ENCODE measurements at regions not wholly inside any gene's neighbourhood (a gene's known extent, or its start where the extent isn't known, plus 50 kb on each side); places are given as distances from the start of the nearest gene placed in this dataset.

DNA sequence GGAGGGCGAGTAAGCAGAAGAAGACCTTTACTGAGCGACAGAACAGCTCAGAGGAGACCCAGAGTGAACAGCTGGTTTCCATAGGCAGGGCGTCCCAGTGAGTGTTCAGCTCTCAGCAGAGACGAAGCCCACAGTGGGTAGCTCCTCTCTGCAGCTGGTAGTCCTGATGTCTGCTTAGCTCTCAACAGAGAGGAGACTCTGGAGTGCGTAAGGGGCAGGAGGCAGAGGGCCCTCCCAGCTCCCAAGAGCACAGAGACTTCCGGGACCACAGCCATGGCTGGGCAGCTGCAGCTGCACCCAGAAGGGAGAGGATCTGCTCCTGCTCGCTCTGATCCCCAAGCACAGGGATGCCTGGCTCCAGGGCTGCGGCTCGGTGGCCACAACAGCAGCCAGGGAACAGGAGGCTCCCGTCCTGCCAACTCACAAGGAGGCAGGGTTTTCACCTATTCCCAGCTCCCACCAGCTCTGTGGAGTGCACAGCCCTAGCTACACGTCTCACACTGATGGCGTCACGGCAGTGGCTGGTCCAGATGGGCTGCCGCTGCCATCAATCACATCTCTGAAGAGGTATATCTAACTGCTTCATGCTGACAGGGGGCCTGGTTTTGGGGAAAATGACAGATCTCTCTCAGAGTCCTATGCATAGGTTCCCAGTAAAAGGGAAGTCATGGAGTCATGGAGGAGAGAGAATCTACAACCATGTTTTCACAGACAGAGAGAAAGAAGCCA is 2660.1 kb upstream of the PCDH20 start (continued):
- TF ChIP-seq PITX1 (CRISPR knock-in tag; IDR thresholded peaks at IDR 0.05) (no peak), ZNF546 (CRISPR knock-in tag; conservative IDR thresholded peaks at IDR 0.05) (no peak), ZSCAN30 (CRISPR knock-in tag; IDR thresholded peaks at IDR 0.05) (no peak), ETV6 (CRISPR knock-in tag; conservative IDR thresholded peaks at IDR 0.05) (peak; percentile 66; the same call in 1 of the 2 replicates), CEBPB (IDR thresholded peaks at IDR 0.05; ENCODE audit: borderline replicate concordance, low read depth, low read length) (no peak), ZNF737 (CRISPR knock-in tag; IDR thresholded peaks at IDR 0.05; ENCODE audit: borderline replicate concordance) (no peak), MTF1 (CRISPR knock-in tag; IDR thresholded peaks at IDR 0.05) (no peak), ZNF614 (CRISPR knock-in tag; IDR thresholded peaks at IDR 0.05; ENCODE audit: borderline replicate concordance) (no peak), HDAC1 (CRISPR knock-in tag; IDR thresholded peaks at IDR 0.05) (peak; percentile 89), CBX5 (CRISPR knock-in tag; IDR thresholded peaks at IDR 0.05; ENCODE audit: borderline replicate concordance) (peak; percentile 78), ZBTB1 (CRISPR knock-in tag; IDR thresholded peaks at IDR 0.05; ENCODE audit: borderline replicate concordance) (no peak), ZNF605 (CRISPR knock-in tag; IDR thresholded peaks at IDR 0.05) (no peak), PHF5A (CRISPR knock-in tag; IDR thresholded peaks at IDR 0.05; ENCODE audit: low read depth, unreplicated experiment) (peak; percentile 31), ZNF441 (CRISPR knock-in tag; IDR thresholded peaks at IDR 0.05; ENCODE audit: borderline replicate concordance) (no peak), NFATC3 (CRISPR knock-in tag; IDR thresholded peaks at IDR 0.05) (no peak)
- TF ChIP-seq, protein P1, sequence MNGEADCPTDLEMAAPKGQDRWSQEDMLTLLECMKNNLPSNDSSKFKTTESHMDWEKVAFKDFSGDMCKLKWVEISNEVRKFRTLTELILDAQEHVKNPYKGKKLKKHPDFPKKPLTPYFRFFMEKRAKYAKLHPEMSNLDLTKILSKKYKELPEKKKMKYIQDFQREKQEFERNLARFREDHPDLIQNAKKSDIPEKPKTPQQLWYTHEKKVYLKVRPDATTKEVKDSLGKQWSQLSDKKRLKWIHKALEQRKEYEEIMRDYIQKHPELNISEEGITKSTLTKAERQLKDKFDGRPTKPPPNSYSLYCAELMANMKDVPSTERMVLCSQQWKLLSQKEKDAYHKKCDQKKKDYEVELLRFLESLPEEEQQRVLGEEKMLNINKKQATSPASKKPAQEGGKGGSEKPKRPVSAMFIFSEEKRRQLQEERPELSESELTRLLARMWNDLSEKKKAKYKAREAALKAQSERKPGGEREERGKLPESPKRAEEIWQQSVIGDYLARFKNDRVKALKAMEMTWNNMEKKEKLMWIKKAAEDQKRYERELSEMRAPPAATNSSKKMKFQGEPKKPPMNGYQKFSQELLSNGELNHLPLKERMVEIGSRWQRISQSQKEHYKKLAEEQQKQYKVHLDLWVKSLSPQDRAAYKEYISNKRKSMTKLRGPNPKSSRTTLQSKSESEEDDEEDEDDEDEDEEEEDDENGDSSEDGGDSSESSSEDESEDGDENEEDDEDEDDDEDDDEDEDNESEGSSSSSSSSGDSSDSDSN (CRISPR knock-in tag; IDR thresholded peaks at IDR 0.05): peak; percentile 66; the same call in 1 of the 2 replicates
- TF ChIP-seq, protein P2, sequence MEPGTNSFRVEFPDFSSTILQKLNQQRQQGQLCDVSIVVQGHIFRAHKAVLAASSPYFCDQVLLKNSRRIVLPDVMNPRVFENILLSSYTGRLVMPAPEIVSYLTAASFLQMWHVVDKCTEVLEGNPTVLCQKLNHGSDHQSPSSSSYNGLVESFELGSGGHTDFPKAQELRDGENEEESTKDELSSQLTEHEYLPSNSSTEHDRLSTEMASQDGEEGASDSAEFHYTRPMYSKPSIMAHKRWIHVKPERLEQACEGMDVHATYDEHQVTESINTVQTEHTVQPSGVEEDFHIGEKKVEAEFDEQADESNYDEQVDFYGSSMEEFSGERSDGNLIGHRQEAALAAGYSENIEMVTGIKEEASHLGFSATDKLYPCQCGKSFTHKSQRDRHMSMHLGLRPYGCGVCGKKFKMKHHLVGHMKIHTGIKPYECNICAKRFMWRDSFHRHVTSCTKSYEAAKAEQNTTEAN (CRISPR knock-in tag; conservative IDR thresholded peaks at IDR 0.05): no peak
- TF ChIP-seq, protein P3, sequence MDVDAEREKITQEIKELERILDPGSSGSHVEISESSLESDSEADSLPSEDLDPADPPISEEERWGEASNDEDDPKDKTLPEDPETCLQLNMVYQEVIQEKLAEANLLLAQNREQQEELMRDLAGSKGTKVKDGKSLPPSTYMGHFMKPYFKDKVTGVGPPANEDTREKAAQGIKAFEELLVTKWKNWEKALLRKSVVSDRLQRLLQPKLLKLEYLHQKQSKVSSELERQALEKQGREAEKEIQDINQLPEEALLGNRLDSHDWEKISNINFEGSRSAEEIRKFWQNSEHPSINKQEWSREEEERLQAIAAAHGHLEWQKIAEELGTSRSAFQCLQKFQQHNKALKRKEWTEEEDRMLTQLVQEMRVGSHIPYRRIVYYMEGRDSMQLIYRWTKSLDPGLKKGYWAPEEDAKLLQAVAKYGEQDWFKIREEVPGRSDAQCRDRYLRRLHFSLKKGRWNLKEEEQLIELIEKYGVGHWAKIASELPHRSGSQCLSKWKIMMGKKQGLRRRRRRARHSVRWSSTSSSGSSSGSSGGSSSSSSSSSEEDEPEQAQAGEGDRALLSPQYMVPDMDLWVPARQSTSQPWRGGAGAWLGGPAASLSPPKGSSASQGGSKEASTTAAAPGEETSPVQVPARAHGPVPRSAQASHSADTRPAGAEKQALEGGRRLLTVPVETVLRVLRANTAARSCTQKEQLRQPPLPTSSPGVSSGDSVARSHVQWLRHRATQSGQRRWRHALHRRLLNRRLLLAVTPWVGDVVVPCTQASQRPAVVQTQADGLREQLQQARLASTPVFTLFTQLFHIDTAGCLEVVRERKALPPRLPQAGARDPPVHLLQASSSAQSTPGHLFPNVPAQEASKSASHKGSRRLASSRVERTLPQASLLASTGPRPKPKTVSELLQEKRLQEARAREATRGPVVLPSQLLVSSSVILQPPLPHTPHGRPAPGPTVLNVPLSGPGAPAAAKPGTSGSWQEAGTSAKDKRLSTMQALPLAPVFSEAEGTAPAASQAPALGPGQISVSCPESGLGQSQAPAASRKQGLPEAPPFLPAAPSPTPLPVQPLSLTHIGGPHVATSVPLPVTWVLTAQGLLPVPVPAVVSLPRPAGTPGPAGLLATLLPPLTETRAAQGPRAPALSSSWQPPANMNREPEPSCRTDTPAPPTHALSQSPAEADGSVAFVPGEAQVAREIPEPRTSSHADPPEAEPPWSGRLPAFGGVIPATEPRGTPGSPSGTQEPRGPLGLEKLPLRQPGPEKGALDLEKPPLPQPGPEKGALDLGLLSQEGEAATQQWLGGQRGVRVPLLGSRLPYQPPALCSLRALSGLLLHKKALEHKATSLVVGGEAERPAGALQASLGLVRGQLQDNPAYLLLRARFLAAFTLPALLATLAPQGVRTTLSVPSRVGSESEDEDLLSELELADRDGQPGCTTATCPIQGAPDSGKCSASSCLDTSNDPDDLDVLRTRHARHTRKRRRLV (CRISPR knock-in tag; IDR thresholded peaks at IDR 0.05): peak; percentile 85
- TF ChIP-seq, protein P4, sequence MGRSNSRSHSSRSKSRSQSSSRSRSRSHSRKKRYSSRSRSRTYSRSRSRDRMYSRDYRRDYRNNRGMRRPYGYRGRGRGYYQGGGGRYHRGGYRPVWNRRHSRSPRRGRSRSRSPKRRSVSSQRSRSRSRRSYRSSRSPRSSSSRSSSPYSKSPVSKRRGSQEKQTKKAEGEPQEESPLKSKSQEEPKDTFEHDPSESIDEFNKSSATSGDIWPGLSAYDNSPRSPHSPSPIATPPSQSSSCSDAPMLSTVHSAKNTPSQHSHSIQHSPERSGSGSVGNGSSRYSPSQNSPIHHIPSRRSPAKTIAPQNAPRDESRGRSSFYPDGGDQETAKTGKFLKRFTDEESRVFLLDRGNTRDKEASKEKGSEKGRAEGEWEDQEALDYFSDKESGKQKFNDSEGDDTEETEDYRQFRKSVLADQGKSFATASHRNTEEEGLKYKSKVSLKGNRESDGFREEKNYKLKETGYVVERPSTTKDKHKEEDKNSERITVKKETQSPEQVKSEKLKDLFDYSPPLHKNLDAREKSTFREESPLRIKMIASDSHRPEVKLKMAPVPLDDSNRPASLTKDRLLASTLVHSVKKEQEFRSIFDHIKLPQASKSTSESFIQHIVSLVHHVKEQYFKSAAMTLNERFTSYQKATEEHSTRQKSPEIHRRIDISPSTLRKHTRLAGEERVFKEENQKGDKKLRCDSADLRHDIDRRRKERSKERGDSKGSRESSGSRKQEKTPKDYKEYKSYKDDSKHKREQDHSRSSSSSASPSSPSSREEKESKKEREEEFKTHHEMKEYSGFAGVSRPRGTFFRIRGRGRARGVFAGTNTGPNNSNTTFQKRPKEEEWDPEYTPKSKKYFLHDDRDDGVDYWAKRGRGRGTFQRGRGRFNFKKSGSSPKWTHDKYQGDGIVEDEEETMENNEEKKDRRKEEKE (IDR thresholded peaks at IDR 0.05): no peak
